ENCODE measurements at regions not wholly inside any gene's neighbourhood (a gene's known extent, or its start where the extent isn't known, plus 50 kb on each side); places are given as distances from the start of the nearest gene placed in this dataset.

GRCh38 chr2:42953216-42953615 is 160.8 kb upstream of the HAAO start:
- no peak for TF ChIP-seq CTCF (conservative IDR thresholded peaks at IDR 0.05)
- TF ChIP-seq ZFX (IDR thresholded peaks at IDR 0.05), result no peak
